ENCODE measurements at regions not wholly inside any gene's neighbourhood (a gene's known extent, or its start where the extent isn't known, plus 50 kb on each side); places are given as distances from the start of the nearest gene placed in this dataset.

- DNase-seq (ENCODE audit: low spot score) (no peak), FAIRE-seq (no peak), ATAC-seq (no peak)
- no peaks in the 10 kb centered on the region for H3K36me3 ChIP-seq (replicated peaks in 1 of 2; ENCODE audit: control insufficient read depth in 1 of 2, insufficient read depth in 2 of 2, low read length in 2 of 2)
- H3K9me3 ChIP-seq (ENCODE audit: low read length) = no peaks in the 10 kb centered on the region
- H3K4me2 ChIP-seq (ENCODE audit: low read depth, low read length) = no peak overlapping the region
- no peaks in the 10 kb centered on the region for H3K79me2 ChIP-seq (ENCODE audit: insufficient read depth, low read length)
- CTCF ChIA-PET (ENCODE audit: low intra/inter-chr PET ratio, low total read pairs) = no interaction called here
- H3K9ac ChIP-seq (ENCODE audit: insufficient read depth, low read depth, low read length) = no peak overlapping the region
- H3K27me3 ChIP-seq (ENCODE audit: control insufficient read depth in 1 of 2, insufficient read depth in 2 of 2, low read length in 2 of 2) = no peaks in the 10 kb centered on the region
- no peak overlapping the region for H3K27ac ChIP-seq (ENCODE audit: extremely low read length, insufficient read depth, low read length)
- no peak overlapping the region for H3K4me3 ChIP-seq (replicated peaks in 1 of 3; ENCODE audit: insufficient read depth in 1 of 3, low read depth in 2 of 3, low read length in 3 of 3)
- POLR2A ChIA-PET = no interaction called here
- H4K20me1 ChIP-seq (ENCODE audit: insufficient read depth, low read length) = no peaks in the 10 kb centered on the region
- in situ Hi-C loops (cut with HindIII; ENCODE audit: extremely low pct_ligation_motif_present, low pct_unique_long_range_greater_than_20kb) = no loop called here
- no peak overlapping the region for H2AFZ ChIP-seq (ENCODE audit: low read length)
- WGBS (ENCODE audit: low lambda C conversion rate) = 2% methylated on average over 3 of the region's 3 CpGs
- no TSS peak for BruUV-seq (replicated peaks)
- intact Hi-C loops (cut with micrococcal nuclease; ENCODE audit: unreplicated experiment) = no loop called here
- H3K4me1 ChIP-seq (ENCODE audit: insufficient read depth, low read length) = no peaks in the 10 kb centered on the region
- no peak for TF ChIP-seq ZNF574 (CRISPR knock-in tag; IDR thresholded peaks at IDR 0.05)
- no peak for TF ChIP-seq E2F1 (CRISPR knock-in tag; IDR thresholded peaks at IDR 0.05)
- no peak for TF ChIP-seq CENPX (CRISPR knock-in tag; IDR thresholded peaks at IDR 0.05)
- TF ChIP-seq AGO1 (IDR thresholded peaks at IDR 0.05; ENCODE audit: low read depth, low read length, poor library complexity, severe bottlenecking) = no peak
- no peak for TF ChIP-seq POLR2G (IDR thresholded peaks at IDR 0.05; ENCODE audit: low read depth, low read length)
- TF ChIP-seq KLF6 (CRISPR knock-in tag; IDR thresholded peaks at IDR 0.05) = no peak
- no peak for TF ChIP-seq ISX (CRISPR knock-in tag; conservative IDR thresholded peaks at IDR 0.05)
- TF ChIP-seq ZSCAN9 (CRISPR knock-in tag; IDR thresholded peaks at IDR 0.05; ENCODE audit: borderline replicate concordance) = no peak
- TF ChIP-seq ZNF496 (CRISPR knock-in tag; IDR thresholded peaks at IDR 0.05; ENCODE audit: insufficient replicate concordance) = no peak
- no peak for TF ChIP-seq WIZ (CRISPR knock-in tag; IDR thresholded peaks at IDR 0.05)
- TF ChIP-seq ATF6 (CRISPR knock-in tag; conservative IDR thresholded peaks at IDR 0.05) = no peak
- TF ChIP-seq ZNF17 (CRISPR knock-in tag; IDR thresholded peaks at IDR 0.05) = no peak
- TF ChIP-seq ZNF652 (CRISPR knock-in tag; IDR thresholded peaks at IDR 0.05; ENCODE audit: borderline replicate concordance, low read depth) = no peak
- no peak for TF ChIP-seq ZNF225 (CRISPR knock-in tag; IDR thresholded peaks at IDR 0.05)
- no peak for TF ChIP-seq BRF2 (CRISPR knock-in tag; IDR thresholded peaks at IDR 0.05)
- TF ChIP-seq ZFAT (CRISPR knock-in tag; conservative IDR thresholded peaks at IDR 0.05) = no peak
- TF ChIP-seq TRAFD1 (CRISPR knock-in tag; IDR thresholded peaks at IDR 0.05; ENCODE audit: borderline replicate concordance) = no peak
Measured at GRCh38 chr9:28101509-28101908, 528.2 kb upstream of the C9orf72 start.
